Left hindlimb (tissue), 1 donor: ENCODE measurements at regions not wholly inside any gene's neighbourhood (a gene's known extent, or its start where the extent isn't known, plus 50 kb on each side); places are given as distances from the start of the nearest gene placed in this dataset.
"Not testable (repeated sequence)": the region's sequence is repeated elsewhere in the genome, so short reads cannot be mapped to it uniquely, and the experiment has no call there.

ENCODE experiments used
- DNase-seq: peaks from one replicate; pipeline ENCODE4 v3.0.0-alpha.2; 2018

GRCh38 chr6:105562027-105562426 is 159.1 kb upstream of the PREP start:
- no peak for DNase-seq

- no peak for DNase-seq
Observed at GRCh38 chr6:105561486-105561885, 158.6 kb upstream of the PREP start.

- DNase-seq, result no peak
Observed at GRCh38 chr6:105560611-105561066, 157.8 kb upstream of the PREP start.

GRCh38 chr6:105557291-105557690 is 154.4 kb upstream of the PREP start:
- no peak for DNase-seq

- no peak for DNase-seq
Observed at GRCh38 chr6:105553171-105553570, 150.3 kb upstream of the PREP start.

- DNase-seq, result no peak
Observed at GRCh38 chr6:105550955-105551620, 148.2 kb upstream of the PREP start.

GRCh38 chr6:105546754-105547153 is 143.9 kb upstream of the PREP start:
- DNase-seq, result no peak

- no peak for DNase-seq
Observed at GRCh38 chr6:105545947-105546731, 143.3 kb upstream of the PREP start.

- DNase-seq, result no peak
Observed at GRCh38 chr6:105545228-105545920, 142.5 kb upstream of the PREP start.

GRCh38 chr6:105539911-105540310 is 137.0 kb upstream of the PREP start:
- no peak for DNase-seq

- no peak for DNase-seq
Observed at GRCh38 chr6:105537981-105538578, 135.2 kb upstream of the PREP start.

- DNase-seq, result no peak
Observed at GRCh38 chr6:105536961-105537360, 134.1 kb upstream of the PREP start.

- DNase-seq, result no peak
Observed at GRCh38 chr6:105533301-105533700, 130.4 kb upstream of the PREP start.

- no peak for DNase-seq
Observed at GRCh38 chr6:105526225-105526872, 123.5 kb upstream of the PREP start.

- no peak for DNase-seq
Observed at GRCh38 chr6:105522626-105523322, 119.9 kb upstream of the PREP start.

- DNase-seq, result no peak
Observed at GRCh38 chr6:105519954-105520353, 117.1 kb upstream of the PREP start.

GRCh38 chr6:105518993-105519392 is 116.1 kb upstream of the PREP start:
- not testable (repeated sequence) for DNase-seq

GRCh38 chr6:105515054-105515453 is 112.2 kb upstream of the PREP start:
- DNase-seq, result no peak

- DNase-seq, result no peak
Observed at GRCh38 chr6:105514306-105514705, 111.4 kb upstream of the PREP start.

GRCh38 chr6:105511639-105512038 is 108.8 kb upstream of the PREP start:
- no peak for DNase-seq

GRCh38 chr6:105510746-105511145 is 107.9 kb upstream of the PREP start:
- DNase-seq, result no peak
